ENCODE measurements at regions not wholly inside any gene's neighbourhood (a gene's known extent, or its start where the extent isn't known, plus 50 kb on each side); places are given as distances from the start of the nearest gene placed in this dataset.
A peak's percentile ranks its signal among the peaks of the same experiment; 100 is the strongest.

DNA sequence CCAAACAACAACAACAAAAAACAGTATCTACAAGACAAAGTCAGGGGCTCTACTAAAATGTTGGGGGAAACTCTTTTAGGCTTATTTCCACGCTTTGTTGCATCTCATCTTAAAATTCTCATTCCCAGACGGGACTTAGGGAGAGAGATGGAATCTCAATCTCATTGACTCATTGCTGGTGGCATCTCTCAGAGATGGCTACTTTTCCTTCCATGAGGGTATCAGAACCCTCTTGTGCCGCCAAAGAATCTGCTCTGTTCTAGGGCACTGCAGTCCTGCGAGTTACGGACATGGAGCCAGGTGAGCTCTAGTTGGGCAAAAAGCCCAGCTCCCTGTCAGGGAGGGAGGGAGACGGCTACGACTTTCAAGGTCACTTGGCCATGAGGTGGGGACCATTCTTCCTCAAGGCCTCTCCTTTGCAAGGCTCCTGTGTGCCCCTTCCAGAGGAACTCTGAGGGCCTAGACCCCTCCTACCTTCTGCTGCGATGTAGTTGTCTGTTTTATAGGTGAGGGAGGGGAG is 68.0 kb downstream of the MYCN start:
- ATAC-seq (no peak), DNase-seq (ENCODE audit: low spot score) (no peak)
- intact Hi-C loops (cut with DNase I): no loop called here

- no peak for DNase-seq (ENCODE audit: low spot score)
- intact Hi-C loops (cut with DNase I): no loop called here
- no peak for ATAC-seq
These were observed 67.0 kb downstream of the MYCN start for GRCh38 chr2:16007167-16007934.

- ATAC-seq: no peak
These were observed 66.3 kb downstream of the MYCN start for GRCh38 chr2:16006537-16007166.

DNA sequence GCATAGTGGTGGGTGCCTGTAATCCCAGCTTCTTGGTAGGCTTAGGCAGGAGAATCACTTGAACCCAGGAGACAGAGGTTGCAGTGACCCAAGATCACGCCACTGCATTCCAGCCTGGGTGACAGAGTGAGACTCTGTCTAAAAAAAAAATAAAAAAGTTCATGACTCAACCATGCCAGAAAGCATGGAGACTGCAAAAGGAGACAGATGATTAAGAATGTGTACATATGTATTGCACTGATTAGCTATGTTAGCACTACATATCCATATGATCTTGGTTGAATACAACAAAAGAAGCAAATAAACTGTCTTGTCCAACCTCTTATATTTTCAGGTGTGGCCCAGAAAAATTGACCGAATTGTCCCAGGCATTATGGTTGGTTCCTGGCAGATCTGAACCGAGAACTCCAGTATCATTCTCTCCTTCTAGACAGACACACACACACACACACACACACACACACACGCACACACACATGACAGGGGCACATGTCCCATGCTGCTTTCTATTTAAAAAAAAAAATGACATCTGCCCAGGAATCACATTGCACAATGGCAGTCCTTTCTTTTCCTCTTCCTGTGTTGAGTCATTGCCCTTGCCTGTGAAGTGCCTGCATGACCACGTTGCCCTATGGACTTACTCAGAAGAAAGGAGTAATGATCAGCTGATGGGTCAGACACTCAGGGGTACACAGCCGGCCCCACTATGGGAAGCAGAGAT is 65.6 kb downstream of the MYCN start:
- intact Hi-C loops (cut with DNase I): no loop called here
- no peak for DNase-seq (ENCODE audit: low spot score)
- ATAC-seq: peak; percentile 53

More at GRCh38 chr2:16006537-16007166, 66.3 kb downstream of the MYCN start:
- DNase-seq (ENCODE audit: low spot score): no peak
- intact Hi-C loops (cut with DNase I): no loop called here

GRCh38 chr2:16005389-16005788 is 65.0 kb downstream of the MYCN start:
- intact Hi-C loops (cut with DNase I): no loop called here
- no peak for ATAC-seq
- no peak for DNase-seq (ENCODE audit: low spot score)

DNA sequence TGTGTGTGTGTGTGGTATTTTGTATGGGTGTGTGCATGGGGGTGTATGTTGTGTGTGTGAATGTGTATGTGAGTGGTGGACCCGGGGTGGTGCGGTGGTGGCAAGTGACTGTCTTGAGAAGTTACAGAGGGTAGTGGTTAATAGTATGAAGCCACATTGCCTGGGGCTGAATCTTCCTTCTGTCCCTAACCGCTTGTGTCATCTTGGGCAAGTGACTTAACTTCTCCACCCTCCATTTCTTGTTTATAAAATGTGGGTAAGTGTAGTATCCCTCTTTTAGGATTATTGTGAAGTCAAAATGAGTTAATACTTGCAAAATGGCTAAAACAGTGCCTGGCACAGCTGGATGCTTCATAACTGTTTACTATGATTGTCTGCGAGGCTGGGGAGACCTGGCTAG is 63.5 kb downstream of the MYCN start:
- DNase-seq (ENCODE audit: low spot score) (no peak), ATAC-seq (no peak)
- intact Hi-C loops (cut with DNase I): no loop called here

- ATAC-seq (no peak), DNase-seq (ENCODE audit: low spot score) (no peak)
- intact Hi-C loops (cut with DNase I): no loop called here
These were observed 62.8 kb downstream of the MYCN start for GRCh38 chr2:16003152-16003551.

- ATAC-seq: no peak
- no peak for DNase-seq (ENCODE audit: low spot score)
- intact Hi-C loops (cut with DNase I): no loop called here
These were observed 62.2 kb downstream of the MYCN start for GRCh38 chr2:16002575-16002974.

- intact Hi-C loops (cut with DNase I): no loop called here
- no peak for ATAC-seq
These were observed 61.8 kb downstream of the MYCN start for GRCh38 chr2:16002144-16002543.

DNA sequence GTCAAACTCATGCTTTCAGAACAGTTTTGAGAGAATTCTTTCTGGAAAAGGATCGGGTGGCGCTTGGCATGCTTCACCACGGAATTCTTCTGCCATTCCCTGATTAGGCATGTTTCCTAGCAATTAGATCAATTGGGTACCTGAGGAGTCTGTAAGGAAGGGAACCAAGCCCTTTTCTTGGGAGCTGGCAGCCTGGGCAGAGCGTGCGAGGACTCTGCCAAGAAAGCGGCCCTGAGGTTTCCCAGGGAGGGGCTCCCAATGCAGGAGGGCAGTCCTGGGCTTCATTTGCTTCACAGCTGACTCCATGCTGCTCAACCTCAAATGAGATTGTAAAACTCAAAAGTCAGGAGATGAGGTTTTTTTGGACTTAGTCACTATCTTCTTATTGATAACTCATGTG is 60.3 kb downstream of the MYCN start:
- DNase-seq (ENCODE audit: low spot score): no peak
- ATAC-seq: no peak
- intact Hi-C loops (cut with DNase I): no loop called here

More at GRCh38 chr2:16002144-16002543, 61.8 kb downstream of the MYCN start:
- DNase-seq (ENCODE audit: low spot score): no peak

GRCh38 chr2:15999596-16000469 is 59.5 kb downstream of the MYCN start:
- intact Hi-C loops (cut with DNase I): no loop called here
- ATAC-seq (no peak), DNase-seq (ENCODE audit: low spot score) (no peak)

DNA sequence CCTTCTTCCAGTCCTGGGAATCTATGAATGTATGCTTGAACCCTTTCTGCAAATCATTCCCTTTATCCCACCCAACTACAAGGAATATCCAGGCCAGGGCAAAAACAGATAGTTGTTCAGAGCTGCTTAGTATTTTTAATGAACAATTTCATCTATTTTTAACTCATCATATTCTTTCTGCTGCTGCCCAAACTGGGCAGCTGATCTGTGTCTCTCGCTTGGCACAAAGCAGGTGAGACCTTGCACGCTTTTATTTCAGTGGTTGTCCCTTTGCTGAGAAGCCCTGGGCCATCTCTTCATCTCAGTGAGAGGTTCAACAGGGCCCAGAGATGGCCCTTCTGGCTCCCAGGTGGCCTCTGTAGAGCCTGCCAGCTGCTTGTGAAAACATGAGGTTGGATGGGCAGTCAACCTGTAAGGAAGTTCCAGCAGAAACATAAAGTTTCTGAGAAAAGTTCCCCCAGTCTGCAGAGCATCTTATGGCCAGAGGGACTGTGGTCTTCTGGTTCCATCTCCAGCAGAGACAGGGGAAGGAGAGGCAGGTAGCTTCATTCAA is 57.5 kb downstream of the MYCN start:
- intact Hi-C loops (cut with DNase I): no loop called here
- ATAC-seq (no peak), DNase-seq (ENCODE audit: low spot score) (no peak)

DNA sequence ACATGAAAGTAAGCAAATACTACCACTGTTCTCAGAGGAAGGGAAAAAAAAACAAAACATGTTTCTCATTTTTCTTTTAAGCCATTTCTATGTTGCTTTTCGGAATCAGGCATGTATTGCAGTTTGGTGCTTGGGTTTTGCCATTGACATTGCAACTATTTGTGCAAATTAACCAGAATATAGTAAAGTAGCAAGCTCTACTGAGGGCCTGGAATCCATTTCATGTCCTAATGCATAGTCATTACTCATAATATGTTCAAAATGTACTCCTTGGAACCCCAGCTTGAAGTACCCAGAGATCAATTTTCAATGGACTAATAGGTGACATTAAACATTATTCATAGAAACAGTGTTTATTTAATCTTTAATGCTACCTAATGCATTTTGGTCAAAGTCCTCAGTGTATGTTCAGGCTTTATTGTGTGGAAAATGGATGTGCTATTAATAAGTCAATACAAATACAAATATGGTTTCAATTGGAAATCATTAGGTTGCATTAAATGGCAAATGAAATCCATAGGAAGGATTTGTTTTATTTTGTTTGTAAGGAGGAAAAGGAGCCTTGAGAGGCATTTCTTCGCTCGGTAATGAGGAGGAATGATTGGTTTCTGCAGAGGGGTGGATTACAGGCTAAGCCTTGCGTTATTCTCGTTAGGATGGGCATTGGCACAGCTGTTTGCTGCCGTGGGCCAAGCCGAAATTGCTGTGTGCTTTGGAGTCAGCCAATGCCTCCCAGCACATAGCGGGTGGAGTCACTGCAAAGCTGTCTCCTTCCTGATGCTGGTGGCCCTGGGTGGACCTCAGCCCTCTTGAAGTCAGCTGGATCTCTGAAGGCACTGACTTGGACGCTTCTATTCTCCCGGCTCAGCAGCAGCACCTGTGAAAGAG is 56.4 kb downstream of the MYCN start:
- DNase-seq (ENCODE audit: low spot score) (no peak), ATAC-seq (no peak)
- intact Hi-C loops (cut with DNase I): no loop called here
